HS-27A (cell line): ENCODE measurements at regions not wholly inside any gene's neighbourhood (a gene's known extent, or its start where the extent isn't known, plus 50 kb on each side); places are given as distances from the start of the nearest gene placed in this dataset.
"Not testable (repeated sequence)": the region's sequence is repeated elsewhere in the genome, so short reads cannot be mapped to it uniquely, and the experiment has no call there.

Source experiments
- DNase-seq: peaks from one replicate; pipeline ENCODE4 v3.0.0-alpha.2; 2012; ENCODE audit warnings: low read depth, missing footprints

DNA sequence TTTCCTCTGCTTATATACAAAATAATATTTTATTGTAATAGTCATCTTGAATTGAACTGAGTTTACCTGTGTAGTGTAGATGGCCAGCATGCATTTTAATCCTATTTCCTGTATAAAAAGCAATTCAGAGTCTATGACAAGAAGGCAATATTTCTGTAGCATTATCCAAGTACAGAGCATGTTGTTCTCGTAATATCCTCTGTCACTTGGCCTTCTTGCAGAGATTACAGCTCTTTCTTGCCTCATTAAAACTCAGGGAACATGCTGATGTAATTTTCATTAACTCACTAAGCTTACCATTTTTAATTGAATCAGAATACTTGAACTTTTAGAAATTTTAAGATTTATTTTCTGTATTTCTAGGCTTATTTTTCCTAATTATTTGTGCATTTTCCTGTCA, 203.3 kb upstream of the AGTR1 start:
- DNase-seq: no peak

DNA sequence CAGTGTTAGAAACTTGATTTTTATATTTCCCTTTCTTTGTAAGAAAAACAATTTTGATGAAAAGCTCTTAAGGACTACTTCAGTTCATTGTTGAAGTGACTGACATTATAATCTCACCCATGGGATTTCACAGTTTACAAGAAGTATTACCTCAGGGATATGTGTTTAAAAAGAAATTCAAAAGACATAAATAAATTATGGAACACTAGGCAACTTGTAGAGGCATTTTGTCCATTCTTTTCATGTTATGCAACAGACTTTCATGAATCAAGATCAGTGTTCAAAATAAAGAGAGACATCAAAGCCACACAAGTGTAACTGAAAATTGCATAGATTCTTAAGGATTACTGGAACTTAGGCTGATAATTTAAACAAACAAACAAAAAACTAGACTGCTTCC, 196.8 kb upstream of the AGTR1 start:
- no peak for DNase-seq

DNA sequence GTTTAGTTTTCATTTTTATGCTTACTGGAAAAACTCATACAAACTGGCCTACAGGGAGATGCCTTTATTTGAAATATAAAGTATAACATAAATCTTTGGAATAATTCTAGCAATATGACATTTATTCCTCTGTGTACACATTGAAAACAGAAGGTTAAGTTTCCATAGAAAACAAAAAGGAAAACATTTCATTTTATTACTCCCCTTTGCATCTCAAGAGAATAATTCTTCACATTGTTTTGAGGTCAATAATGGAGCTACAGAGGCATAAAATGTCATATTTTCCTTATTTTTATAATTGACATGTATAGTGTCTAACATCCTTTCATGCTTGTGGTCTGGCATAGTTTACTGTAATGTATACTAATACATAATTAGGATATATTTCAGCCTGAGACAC, 187.6 kb upstream of the AGTR1 start:
- DNase-seq: no peak

DNA sequence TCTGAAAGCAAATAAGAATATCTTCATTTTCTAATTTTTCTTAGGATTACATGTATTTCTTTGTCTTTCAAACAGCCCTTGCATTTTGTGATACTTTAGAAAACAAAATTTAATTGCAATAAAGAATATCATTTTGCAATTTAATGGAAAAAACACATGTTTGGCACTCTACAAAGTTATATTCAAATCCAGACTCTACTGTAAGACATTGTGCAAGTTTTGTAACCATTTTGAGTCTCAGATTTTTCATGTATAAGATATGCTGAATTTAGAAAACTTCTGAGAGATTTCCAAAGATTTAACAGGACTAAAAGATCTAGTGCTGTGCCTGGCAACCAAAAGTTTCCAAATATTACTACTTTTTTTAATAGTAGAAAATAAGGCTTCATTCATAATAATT, 187.1 kb upstream of the AGTR1 start:
- DNase-seq: no peak

DNA sequence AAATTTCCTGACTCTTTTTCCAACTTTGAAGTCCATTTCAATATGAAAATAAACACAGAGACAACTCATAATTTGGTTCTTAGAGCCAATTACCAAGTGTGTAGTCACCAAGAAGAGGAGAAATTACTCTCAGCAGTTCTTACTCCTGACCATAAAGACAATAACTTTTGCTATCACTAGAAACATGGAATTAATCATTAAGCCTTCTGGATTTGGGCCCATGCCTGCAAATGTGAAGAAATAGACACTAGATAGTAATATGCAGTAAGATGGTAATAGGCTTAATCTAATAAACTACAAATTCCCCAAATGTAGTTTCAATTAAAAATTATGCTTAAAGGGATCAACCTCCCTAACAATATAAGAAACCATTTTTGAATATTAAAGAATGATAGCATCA, 185.1 kb upstream of the AGTR1 start:
- DNase-seq: no peak

DNA sequence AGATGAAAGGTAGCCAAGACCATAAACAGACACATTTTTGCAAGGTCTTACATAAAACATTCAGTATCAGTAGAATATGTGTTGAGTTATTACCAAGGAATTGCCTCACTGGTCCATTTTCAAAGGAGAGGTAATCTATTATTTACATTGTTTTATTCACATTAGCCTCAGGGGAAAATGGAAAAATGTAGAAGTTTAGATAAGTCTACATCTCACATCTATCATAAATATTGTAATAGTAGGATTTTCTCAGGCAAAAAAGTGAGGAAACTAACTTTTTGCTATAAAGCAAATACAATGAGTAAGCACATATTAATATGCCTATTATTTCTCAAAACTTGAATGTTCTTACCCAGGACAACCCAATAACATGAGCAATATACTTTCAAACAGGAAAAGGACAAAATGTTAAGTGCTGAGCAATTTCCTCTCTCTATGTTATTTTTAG, 184.6 kb upstream of the AGTR1 start:
- no peak for DNase-seq

DNA sequence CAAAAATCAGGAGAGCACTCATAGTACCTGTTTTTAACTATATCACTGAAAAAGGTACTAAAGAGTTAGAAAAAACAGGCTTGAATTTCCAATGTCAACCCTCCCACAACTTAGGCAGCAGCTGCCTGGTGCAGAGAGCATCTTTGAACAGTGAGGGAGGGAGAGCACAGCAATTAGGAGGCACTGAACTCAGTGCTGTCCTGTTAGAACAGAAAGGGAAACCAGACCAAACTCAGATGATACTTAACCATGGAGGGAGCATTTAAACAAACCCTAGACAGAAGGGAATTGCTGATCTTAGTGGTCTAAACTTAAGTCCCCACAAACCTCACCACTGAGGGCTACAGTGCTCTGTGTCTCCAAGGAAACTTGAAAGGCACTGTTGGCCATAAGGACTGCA, 179.2 kb upstream of the AGTR1 start:
- no peak for DNase-seq

DNA sequence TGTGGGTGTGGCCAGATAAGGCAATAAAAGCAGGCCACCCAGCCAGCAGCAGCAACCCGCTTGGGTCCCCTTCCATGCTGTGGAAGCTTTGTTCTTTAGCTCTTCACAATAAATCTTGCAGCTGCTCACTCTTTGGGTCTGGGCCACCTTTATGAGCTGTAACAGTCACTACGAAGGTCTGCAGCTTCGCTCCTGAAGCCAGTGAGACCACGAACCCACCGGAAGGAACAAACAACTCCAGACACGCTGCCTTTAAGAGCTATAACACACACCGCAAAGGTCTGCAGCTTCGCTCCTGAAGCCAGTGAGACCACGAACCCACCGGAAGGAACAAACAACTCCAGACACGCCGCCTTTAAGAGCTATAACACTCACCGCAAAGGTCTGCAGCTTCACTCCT, 172.1 kb upstream of the AGTR1 start:
- DNase-seq: not testable (repeated sequence)

DNA sequence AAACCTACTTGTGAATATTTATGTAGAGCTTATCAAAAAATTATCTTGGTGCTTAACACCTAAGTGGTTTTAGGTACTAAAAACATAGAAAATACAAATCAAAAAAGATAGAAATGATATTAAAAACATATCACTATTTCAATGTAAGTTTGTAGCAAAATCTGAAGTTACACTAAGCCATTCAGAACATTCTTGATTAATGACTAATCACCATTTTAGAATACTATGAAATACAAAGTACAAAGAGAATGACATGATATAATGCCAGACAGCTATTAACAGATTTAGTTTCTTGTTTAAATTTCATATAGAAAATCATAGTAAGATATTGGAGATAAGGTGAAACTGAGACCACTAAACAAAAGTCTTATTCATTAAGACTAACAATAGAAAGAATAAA, 169.7 kb upstream of the AGTR1 start:
- no peak for DNase-seq

DNA sequence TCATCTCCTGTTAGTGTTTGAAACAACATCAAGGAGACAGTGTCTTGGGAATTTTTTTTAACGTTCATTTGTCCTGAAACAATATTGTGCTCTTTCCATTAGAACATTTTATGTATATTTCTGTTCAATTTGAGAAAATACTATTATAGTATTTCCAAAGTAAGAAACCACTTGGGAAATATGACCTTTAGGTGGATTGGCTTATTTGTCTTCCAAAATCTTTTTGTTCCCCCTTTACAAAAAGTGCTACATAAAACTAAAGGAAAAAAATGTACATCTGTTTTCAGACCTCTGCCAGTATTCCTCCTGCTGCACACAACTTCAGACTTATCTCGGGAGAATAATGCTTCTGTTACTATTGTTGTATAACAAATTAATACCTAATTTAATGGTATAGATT, 165.9 kb upstream of the AGTR1 start:
- no peak for DNase-seq

DNA sequence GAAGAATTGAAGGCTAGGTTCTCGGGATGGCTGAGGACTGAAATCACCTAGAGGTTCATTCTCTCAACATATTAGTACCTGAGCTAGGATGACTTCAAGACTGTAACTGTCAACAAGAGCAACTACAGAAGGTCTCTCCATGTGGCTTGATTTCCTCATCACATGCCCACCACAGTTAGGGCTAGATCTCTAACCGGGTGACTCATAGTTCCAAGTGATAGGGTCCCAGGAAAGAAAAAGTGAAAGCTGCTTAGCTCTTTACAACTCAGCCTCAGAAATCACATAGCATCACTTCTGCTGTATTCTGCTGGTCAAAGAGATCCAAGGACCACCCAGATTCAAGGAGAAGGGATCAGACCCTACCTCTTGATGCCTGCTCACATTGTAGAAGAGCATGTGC, 165.4 kb upstream of the AGTR1 start:
- no peak for DNase-seq

DNA sequence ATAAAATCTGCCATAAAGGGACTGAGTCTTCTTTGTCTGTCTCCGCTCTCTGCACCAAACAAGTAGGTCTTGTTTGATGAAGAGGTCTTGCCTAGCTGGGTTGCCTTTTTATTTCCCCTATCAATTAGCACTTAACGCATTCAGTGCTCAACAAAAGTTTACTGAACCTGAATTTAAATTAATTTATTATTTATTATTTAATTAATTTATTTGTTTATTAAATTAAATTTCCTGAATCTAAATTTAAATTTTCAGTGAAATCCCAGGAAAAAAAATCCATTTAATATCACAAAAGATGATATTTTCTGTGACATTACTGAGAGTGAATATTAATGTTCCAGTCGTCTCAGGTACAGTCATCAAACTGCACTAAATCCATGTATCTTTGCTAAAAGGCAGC, 164.9 kb upstream of the AGTR1 start:
- no peak for DNase-seq

DNA sequence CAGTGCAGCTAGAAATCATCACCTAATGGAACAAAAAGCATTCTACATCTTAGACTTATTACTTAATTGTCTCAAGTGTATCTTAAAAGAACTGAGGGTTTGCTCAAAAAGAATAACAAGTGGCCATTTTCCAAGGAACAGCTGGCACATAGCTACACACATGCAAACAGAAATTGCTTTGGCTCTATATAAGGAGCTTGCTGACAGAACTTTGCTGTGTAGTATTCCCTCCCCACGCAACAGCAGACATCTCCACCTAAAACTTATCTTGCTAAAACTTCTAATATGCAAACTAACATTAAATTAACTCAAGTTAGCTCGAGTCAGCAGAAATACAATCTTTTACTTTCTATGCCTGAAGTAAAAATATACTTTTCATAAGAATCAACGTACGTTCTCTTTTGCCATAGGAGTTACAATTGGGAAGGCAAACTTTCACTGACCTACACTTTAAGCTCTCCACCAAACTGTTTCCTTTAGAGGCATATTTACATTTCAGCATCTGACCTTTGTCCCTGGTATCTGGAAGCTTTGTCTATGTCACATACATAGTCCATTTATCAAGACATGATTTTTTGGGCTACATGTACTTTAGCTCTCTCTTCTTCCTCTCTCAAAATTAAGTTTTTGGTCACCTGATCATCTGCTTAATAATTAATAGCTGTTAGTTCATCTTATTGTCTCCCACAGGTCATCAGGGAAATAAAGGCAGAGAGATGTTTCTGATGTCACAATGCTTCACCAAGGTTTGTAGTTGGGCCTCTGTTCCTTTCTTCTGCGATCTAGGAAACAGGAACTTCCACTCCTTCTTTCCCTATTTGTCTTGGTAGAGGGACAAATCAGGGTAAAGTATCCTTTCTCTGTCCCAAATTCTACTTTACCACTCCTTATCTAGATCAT, 163.4 kb upstream of the AGTR1 start:
- no peak for DNase-seq

DNA sequence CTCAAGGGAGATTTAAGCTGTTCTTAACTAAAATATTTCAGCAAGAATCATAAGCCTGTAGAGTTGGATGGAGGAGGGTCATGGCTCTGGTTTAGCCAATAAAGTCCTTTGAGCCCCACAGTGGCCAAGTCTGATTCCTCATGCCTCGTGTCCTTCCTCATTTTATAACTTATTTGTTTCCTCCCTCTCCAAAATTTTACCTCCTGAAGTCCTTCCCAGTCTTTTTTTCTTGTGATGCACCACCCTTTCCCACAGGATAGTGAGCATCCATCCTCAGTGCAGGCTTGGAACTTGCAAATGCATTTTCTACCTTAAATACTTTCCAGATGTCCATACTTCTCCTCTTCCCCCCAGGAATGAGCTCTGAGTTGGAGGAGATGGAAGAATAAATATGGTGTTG, 162.7 kb upstream of the AGTR1 start:
- DNase-seq: no peak

DNA sequence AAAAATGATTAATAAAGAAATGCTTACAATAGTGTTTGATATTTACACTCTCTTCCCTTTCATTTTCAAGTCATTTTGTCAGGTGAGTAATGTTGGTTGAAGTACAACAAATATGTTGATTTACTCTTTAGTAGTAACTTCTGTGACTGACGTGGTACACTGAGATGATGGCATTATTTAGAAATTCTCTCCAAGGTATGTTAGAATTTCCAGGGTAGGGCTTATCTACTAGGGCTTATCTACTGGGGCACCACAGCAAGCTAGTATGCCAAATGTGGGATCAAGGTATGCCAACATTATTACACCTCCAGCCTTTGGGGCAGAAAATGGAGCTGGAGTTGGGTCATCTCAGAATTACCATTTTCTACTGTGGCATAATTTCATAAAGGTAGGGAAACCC, 157.4 kb upstream of the AGTR1 start:
- DNase-seq: no peak

DNA sequence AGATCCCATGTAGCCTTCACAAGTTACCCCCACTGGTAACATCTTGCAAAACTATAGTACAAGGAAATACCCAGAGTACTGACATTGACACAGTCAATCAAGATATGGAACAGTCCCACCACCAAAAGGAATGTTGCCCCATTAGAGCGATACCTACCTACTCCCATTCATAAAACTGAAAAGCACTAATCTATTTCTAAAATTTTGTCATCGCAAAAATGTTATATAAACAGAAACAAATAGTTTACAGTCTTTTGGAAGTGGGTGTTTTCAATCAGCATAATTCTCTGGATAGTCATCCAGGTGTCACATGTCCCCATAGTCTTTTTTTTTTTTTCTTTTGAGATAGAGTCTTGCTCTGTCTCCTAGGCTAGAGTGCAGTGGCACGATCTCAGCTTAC, 156.9 kb upstream of the AGTR1 start:
- no peak for DNase-seq

DNA sequence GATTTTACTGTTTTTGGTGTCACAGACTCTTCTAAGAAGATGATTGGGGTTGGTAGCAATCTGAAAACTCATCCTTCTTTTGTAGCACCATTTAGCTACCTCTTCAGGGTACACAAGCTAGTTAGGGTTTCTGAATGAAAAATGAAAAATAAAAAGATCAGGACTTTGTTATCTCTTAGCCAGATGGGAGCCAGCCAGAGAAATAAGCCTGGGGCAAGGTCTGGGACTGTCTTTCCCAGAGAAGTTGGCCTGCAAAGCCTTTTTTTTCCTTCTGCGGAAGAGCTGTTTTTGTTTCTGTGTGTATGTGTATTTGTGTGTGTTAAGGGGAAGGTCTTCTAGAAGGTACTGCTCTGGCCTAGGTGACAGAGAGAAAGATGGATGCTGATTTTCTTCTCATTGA, 150.7 kb upstream of the AGTR1 start:
- no peak for DNase-seq

DNA sequence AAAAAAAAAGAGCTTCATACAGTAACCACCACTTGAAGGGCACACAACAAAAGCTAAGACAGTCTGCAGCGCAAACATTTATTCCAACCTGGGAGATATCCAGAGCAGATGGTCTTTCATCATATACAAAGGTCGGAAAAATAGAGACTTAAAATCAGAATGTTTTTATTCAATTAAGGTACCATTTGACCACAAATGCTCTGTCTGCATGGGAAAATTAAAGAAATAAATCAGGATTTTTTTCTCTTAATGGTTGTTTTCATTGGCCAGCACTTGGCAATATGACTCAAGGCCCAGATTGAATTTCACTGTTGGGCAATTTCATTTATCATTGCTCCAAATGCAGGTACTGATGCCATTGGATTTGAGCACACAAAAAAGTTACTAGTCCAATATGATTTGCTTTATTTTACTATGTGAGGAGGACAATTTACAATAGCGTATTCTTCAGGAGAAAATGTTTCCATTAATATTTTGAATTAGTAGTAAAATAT, 145.9 kb upstream of the AGTR1 start:
- DNase-seq: no peak

DNA sequence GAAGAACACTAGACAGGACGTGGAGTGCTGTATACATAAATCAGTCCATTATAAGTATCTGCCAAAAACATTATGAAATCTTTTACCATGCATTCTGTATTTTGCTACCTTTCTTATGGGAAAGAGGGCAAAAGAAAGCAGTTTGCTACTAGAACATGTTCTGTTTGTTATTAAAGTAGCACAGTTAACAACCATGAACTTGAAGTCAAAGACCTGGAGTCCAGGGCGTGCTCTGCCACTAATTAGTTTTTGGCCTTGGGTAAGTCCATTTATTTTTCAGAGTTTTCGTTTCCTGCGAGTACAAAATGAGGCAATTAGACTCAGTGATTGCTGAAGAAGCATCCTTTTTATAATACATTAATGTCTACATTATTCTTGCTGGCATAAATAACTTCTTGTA, 143.3 kb upstream of the AGTR1 start:
- no peak for DNase-seq

DNA sequence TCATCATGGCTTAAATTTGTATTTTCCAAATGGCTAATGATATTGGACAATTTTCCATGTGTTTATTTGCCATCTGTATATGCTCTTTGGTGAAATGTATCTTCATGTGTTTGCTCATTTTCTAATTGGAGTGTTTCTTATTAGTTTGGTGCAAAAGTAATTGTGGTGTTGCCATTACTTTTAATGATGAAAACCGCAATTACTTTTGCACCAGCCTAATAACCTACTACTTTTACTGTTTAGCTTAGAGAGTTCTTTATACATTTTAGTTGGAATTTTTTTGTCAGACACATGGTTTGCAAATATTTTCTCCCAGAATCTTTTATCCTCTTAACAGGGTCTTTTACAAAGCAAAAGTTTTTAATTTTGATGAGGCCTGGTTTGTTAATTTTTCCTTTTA, 141.0 kb upstream of the AGTR1 start:
- no peak for DNase-seq

DNA sequence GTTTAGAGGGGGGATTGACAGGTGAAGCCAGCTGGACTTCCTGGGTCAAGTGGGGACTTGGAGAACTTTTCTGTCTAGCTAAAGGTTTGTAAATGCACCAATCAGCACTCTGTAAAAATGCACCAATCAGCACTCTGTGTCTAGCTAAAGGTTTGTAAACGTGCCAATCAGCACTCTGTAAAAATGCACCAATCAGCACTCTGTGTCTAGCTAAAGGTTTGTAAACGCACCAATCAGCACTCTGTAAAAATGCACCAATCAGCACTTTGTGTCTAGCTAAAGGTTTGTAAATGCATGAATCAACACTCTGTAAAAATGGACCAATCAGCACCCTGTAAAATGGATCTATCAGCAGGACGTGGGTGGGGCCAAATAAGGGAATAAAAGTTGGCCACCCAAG, 120.1 kb upstream of the AGTR1 start:
- DNase-seq: not testable (repeated sequence)

DNA sequence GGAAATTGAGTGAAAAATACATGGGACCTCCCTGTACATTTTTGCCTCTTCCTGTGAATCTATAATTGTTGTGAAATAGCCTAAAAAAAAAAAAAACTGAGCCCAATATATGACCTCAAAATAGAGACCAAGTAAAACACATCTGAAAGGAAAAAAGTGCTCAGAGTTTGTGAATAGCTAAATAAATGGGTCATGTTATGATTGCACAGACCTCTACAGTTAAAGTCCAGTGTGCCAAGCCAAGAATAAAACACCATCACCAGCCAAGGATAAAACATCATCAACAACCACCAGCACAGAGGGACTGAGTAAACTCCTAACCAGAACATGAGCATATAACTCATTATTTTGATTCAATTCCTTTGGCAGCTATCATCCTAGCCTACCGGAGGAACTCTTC, 115.6 kb upstream of the AGTR1 start:
- no peak for DNase-seq

DNA sequence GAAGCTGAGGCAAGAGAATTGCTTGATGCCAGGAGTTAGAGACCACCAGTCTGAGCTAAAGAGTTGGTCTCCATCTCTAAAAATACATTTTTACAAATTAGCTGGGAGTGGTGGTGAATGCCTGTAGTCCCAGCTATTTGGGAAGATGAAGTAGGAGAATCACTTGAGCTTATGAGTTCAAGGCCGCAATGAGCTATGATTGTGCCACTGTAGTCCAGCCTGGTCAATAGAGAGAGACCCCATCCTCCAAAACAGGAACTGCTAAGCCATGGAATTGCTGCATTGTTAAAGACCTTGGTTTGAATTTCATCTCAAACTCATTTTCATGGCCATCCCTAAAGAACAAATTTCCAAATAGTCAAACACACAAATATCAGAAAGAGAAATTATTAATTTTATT, 113.9 kb upstream of the AGTR1 start:
- no peak for DNase-seq

DNA sequence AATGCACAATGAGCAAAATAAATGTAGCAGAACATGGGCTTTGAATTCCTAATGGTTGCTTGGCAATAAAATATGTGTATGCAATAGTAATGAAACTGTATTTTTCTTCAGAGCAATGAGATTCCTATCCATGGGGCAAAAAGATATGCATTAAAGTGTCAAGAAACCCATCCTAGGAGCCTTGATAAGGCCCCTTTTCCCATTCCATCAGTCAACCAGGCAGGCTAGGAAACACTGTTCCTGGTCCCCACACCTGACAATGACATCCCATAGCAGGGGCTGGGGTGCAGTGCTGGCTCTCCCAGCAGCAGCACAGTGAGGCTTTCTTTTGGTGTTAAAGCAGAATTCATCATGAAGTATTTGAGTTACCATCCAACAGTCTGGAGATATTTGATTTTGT, 113.3 kb upstream of the AGTR1 start:
- no peak for DNase-seq
